ENCODE measurements at regions not wholly inside any gene's neighbourhood (a gene's known extent, or its start where the extent isn't known, plus 50 kb on each side); places are given as distances from the start of the nearest gene placed in this dataset.

DNA sequence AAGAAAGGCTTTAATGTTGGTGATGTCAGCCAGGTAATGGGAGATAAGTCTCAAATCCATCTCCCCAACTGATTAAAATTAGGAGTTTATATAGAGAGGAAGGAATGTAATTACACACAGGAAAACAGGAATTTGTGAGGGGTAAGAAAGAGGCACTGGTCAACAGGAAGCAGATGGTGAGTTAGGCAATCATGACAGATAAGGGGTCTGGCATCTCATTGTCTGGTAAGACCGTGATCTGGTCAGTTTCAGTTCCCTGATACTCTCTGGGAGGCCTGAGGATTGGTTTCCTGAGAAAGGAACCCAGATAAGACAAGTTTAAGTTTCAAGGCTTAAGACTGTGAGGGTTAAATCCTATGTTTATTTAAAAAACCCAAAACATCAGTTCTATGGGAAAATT, 414.7 kb upstream of the ARRDC4 start:
- TF ChIP-seq, protein P1, sequence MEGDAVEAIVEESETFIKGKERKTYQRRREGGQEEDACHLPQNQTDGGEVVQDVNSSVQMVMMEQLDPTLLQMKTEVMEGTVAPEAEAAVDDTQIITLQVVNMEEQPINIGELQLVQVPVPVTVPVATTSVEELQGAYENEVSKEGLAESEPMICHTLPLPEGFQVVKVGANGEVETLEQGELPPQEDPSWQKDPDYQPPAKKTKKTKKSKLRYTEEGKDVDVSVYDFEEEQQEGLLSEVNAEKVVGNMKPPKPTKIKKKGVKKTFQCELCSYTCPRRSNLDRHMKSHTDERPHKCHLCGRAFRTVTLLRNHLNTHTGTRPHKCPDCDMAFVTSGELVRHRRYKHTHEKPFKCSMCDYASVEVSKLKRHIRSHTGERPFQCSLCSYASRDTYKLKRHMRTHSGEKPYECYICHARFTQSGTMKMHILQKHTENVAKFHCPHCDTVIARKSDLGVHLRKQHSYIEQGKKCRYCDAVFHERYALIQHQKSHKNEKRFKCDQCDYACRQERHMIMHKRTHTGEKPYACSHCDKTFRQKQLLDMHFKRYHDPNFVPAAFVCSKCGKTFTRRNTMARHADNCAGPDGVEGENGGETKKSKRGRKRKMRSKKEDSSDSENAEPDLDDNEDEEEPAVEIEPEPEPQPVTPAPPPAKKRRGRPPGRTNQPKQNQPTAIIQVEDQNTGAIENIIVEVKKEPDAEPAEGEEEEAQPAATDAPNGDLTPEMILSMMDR (IDR thresholded peaks at IDR 0.05): no peak
- TF ChIP-seq, protein P2, sequence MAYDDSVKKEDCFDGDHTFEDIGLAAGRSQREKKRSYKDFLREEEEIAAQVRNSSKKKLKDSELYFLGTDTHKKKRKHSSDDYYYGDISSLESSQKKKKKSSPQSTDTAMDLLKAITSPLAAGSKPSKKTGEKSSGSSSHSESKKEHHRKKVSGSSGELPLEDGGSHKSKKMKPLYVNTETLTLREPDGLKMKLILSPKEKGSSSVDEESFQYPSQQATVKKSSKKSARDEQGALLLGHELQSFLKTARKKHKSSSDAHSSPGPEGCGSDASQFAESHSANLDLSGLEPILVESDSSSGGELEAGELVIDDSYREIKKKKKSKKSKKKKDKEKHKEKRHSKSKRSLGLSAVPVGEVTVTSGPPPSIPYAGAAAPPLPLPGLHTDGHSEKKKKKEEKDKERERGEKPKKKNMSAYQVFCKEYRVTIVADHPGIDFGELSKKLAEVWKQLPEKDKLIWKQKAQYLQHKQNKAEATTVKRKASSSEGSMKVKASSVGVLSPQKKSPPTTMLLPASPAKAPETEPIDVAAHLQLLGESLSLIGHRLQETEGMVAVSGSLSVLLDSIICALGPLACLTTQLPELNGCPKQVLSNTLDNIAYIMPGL (CRISPR knock-in tag; IDR thresholded peaks at IDR 0.05): no peak
- no peak for TF ChIP-seq ATF1 (CRISPR knock-in tag; IDR thresholded peaks at IDR 0.05)
- TF ChIP-seq, protein P3, sequence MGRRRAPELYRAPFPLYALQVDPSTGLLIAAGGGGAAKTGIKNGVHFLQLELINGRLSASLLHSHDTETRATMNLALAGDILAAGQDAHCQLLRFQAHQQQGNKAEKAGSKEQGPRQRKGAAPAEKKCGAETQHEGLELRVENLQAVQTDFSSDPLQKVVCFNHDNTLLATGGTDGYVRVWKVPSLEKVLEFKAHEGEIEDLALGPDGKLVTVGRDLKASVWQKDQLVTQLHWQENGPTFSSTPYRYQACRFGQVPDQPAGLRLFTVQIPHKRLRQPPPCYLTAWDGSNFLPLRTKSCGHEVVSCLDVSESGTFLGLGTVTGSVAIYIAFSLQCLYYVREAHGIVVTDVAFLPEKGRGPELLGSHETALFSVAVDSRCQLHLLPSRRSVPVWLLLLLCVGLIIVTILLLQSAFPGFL (CRISPR knock-in tag; IDR thresholded peaks at IDR 0.05; ENCODE audit: borderline replicate concordance): no peak
- no peak for TF ChIP-seq RELA (CRISPR knock-in tag; IDR thresholded peaks at IDR 0.05; ENCODE audit: borderline replicate concordance)
- TF ChIP-seq ZNF232 (CRISPR knock-in tag; IDR thresholded peaks at IDR 0.05): no peak
- no peak for TF ChIP-seq ELF4 (CRISPR knock-in tag; IDR thresholded peaks at IDR 0.05; ENCODE audit: low read depth)
- TF ChIP-seq, protein P4, sequence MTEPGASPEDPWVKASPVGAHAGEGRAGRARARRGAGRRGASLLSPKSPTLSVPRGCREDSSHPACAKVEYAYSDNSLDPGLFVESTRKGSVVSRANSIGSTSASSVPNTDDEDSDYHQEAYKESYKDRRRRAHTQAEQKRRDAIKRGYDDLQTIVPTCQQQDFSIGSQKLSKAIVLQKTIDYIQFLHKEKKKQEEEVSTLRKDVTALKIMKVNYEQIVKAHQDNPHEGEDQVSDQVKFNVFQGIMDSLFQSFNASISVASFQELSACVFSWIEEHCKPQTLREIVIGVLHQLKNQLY (CRISPR knock-in tag; IDR thresholded peaks at IDR 0.05): no peak
- TF ChIP-seq, protein P5, sequence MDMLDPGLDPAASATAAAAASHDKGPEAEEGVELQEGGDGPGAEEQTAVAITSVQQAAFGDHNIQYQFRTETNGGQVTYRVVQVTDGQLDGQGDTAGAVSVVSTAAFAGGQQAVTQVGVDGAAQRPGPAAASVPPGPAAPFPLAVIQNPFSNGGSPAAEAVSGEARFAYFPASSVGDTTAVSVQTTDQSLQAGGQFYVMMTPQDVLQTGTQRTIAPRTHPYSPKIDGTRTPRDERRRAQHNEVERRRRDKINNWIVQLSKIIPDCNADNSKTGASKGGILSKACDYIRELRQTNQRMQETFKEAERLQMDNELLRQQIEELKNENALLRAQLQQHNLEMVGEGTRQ (CRISPR knock-in tag; IDR thresholded peaks at IDR 0.05): no peak
- TF ChIP-seq ZNF317 (CRISPR knock-in tag; IDR thresholded peaks at IDR 0.05; ENCODE audit: borderline replicate concordance, low read depth): no peak
- TF ChIP-seq, protein P6, sequence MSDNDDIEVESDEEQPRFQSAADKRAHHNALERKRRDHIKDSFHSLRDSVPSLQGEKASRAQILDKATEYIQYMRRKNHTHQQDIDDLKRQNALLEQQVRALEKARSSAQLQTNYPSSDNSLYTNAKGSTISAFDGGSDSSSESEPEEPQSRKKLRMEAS (CRISPR knock-in tag; IDR thresholded peaks at IDR 0.05): no peak

Data from WTC11 (cell line).